ENCODE measurements at regions not wholly inside any gene's neighbourhood (a gene's known extent, or its start where the extent isn't known, plus 50 kb on each side); places are given as distances from the start of the nearest gene placed in this dataset.

GRCh38 chr6:170096803-170097504 lies 193.9 kb downstream of the DLL1 start (continued):
- no peak for TF ChIP-seq CHD7 (IDR thresholded peaks at IDR 0.05; ENCODE audit: insufficient replicate concordance, low read length)
- no peak for TF ChIP-seq CEBPB (IDR thresholded peaks at IDR 0.05; ENCODE audit: low read depth, low read length)
- TF ChIP-seq KDM1A (IDR thresholded peaks at IDR 0.05; ENCODE audit: borderline replicate concordance, low read length), result no peak
- TF ChIP-seq GABPA (IDR thresholded peaks at IDR 0.05; ENCODE audit: borderline replicate concordance, insufficient read depth, low read length), result no peak
- TF ChIP-seq, protein P1, sequence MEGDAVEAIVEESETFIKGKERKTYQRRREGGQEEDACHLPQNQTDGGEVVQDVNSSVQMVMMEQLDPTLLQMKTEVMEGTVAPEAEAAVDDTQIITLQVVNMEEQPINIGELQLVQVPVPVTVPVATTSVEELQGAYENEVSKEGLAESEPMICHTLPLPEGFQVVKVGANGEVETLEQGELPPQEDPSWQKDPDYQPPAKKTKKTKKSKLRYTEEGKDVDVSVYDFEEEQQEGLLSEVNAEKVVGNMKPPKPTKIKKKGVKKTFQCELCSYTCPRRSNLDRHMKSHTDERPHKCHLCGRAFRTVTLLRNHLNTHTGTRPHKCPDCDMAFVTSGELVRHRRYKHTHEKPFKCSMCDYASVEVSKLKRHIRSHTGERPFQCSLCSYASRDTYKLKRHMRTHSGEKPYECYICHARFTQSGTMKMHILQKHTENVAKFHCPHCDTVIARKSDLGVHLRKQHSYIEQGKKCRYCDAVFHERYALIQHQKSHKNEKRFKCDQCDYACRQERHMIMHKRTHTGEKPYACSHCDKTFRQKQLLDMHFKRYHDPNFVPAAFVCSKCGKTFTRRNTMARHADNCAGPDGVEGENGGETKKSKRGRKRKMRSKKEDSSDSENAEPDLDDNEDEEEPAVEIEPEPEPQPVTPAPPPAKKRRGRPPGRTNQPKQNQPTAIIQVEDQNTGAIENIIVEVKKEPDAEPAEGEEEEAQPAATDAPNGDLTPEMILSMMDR (IDR thresholded peaks at IDR 0.05; ENCODE audit: control extremely low read depth in 1 of 3, insufficient read depth in 1 of 3, low read depth in 1 of 3, low read length in 3 of 3), result no peak
- no peak for TF ChIP-seq CTBP2 (IDR thresholded peaks at IDR 0.05; ENCODE audit: borderline replicate concordance, insufficient read depth, insufficient read length, low read length)
- no peak for TF ChIP-seq RBBP5 (IDR thresholded peaks at IDR 0.05; ENCODE audit: borderline replicate concordance, low read depth, low read length)

All from H1 (cell line).